ENCODE measurements at regions not wholly inside any gene's neighbourhood (a gene's known extent, or its start where the extent isn't known, plus 50 kb on each side); places are given as distances from the start of the nearest gene placed in this dataset.
"Not testable (repeated sequence)": the region's sequence is repeated elsewhere in the genome, so short reads cannot be mapped to it uniquely, and the experiment has no call there.

- not testable (repeated sequence) for DNase-seq
These were observed 92.5 kb upstream of the CSRP2 start for GRCh38 chr12:76971216-76971879.

- no peak for DNase-seq
These were observed 88.5 kb upstream of the CSRP2 start for GRCh38 chr12:76967181-76967885.

DNA sequence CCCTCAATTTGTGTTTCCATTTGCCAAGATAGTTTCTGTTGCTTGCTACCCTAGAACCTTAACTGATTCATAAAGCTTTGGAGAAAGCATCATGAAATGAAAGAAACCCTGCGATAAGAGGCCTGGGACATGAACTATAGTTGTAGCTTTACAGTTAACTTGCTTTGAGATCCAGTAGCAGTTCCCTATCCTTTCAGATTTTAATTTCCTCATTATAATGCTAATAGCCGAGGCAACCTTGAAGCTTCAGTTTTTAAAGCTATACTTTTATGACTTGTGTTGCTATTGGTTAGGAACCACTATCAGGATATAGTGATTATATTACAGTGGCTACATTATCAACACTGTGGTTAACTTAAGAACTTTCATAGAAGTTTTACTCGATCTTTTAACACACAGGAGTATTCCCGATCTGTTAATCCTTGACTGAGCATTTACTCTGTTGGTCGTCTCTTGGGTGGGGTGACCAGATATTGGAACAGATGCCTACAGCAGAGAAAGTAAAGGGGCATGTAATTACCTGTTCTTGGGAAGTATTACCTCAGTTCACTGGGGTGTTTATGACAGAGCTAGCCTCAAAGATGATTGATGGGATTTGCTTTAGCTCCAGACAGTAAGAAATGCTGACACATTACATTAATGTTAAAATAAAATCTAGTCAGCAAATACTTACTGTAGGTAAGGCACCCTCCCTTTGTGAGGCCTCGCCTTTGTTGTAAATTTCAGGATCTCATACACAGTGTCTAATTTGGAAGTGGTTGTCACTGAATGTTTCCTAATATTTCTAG lies 86.2 kb upstream of the CSRP2 start:
- DNase-seq: no peak

GRCh38 chr12:76962099-76962498 lies 83.3 kb upstream of the CSRP2 start:
- no peak for DNase-seq

DNA sequence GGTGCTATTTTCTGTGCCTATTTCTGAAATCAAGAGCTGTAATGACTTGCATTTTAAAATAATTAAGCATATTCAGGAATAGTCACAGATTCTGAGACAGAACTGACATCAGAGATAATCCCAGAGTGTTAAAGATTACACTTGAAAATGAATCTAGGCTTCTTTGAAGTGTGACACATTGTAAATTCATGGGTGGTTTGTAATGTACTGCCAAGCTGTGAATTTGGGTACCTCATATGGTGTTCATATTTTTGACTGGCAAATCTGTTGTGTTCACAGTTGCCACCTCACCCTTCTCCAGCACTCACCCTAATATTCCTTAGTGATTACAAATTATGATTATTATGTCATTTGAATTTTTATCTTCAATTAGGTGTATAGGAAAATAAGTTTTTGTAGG lies 78.5 kb upstream of the CSRP2 start:
- DNase-seq: no peak

- peak; percentile 92 for DNase-seq
These were observed 74.2 kb upstream of the CSRP2 start for GRCh38 chr12:76952995-76953394.

GRCh38 chr12:76948879-76949278 lies 70.1 kb upstream of the CSRP2 start:
- DNase-seq: no peak

- DNase-seq: no peak
These were observed 68.5 kb upstream of the CSRP2 start for GRCh38 chr12:76947304-76947703.

DNA sequence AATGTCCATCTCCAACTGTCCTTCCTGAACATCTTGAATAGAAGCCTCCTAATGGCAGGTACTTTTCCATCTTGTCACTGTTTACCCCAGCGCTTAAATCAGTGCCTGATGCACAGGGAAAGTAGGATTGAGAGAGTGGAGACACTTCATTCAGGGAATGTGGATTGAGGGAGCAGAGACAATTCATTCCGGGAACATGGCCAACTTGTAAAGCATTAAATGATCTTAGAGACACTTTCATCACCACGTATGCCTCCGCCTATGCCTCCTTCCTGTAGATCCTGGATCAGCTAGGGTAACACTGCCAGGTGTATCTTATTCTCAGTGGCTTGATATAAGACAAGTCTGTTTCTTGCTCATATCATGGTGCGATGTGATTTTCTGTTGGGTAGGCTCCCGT lies 67.6 kb upstream of the CSRP2 start:
- no peak for DNase-seq

DNA sequence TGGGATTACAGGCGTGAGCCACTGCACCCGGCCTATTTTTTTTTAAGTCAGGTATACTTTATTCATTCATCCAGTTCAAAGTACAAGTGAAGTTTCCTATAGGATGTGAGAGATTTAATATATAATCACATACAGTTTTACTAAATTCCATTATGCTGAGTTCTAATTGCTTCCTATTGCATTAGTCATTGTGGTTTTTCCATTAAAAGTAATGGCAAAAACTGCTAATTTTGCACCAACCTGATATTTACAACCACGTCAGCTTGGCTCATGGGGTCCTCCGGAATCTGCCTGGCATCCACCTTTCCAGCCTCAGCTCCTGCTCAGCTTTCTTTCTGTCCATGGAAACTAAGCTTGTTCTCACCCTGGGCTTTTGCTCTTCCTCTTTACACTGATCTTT lies 67.0 kb upstream of the CSRP2 start:
- no peak for DNase-seq

DNA sequence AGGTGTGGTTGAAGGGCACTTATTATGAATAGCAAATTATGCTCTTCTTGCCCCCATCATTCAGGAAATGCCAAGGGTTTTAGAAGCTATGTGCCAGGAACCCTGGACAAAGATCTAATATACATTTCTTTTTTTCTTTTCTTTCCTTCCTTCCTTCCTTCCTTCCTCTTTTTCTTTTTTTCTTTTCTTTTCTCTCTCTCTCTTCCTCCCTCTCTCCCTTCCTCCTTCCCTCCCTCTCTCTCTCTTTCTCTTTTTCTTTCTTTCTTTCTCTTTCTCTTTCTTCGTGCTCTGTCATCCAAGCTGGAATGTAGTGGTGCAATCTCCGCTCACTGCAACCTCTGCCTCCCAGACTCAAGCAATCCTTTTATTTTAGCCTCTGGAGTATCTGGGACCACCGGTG lies 66.1 kb upstream of the CSRP2 start:
- no peak for DNase-seq

DNA sequence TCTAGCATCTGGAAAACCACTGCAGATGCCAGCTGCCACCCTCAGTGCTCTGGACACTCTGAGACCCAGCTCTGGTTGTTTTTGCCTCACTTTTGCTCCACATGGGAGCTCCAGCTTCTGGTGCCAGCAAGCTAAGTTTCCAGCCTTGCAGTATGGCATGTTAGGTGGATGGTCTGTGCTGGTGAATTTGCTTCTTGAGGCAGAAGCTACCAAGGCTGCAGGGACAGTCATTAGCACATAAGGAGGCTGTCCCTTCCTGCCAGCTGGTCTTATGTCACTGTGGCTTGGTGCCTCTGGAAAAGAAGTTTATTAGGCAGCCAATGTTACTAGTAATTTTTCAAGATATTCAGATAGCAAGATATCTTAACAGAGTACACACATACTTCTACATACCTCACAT lies 64.2 kb upstream of the CSRP2 start:
- DNase-seq: peak; percentile 61

GRCh38 chr12:76942267-76942666 lies 63.4 kb upstream of the CSRP2 start:
- DNase-seq: no peak

- no peak for DNase-seq
These were observed 62.0 kb upstream of the CSRP2 start for GRCh38 chr12:76940671-76941445.

GRCh38 chr12:76939701-76940100 lies 60.9 kb upstream of the CSRP2 start:
- DNase-seq: no peak

- DNase-seq: no peak
These were observed 57.7 kb upstream of the CSRP2 start for GRCh38 chr12:76936275-76937193.

DNA sequence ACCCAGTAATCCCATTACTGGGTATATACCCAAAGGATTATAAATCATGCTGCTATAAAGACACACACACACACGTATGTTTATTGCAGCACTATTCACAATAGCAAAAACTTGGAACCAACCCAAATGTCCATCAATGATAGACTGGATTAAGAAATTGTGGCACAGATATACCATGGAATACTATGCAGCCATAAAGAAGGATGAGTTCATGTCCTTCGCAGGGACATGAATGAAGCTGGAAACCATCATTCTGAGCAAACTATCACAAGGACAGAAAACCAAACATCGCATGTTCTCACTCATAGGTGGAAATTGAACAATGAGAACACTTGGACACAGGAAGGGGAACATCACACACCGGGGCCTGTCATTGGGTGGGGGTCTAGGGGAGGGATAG lies 54.6 kb upstream of the CSRP2 start:
- DNase-seq: not testable (repeated sequence)

DNA sequence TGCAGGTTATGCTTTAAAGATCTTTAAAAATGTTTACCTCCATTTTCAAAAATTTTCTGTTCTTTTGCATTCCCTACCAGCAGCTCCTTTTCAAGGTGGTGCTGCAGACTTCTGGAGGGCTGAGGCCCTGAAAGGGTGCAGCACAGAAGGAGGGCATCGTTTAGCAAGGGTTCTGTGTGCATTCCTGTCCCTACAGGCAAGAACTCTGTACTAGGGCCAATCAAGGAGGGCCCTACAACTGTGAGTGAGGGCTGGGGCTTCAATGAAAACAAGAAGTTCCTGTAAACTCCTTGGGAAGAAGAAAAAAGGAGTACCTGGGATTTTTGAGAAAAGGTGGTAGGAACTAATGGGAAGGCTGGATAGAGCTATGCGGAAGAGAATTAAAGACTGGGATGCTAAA lies 50.7 kb upstream of the CSRP2 start:
- no peak for DNase-seq

Measured in islet precursor cell (in vitro differentiated cells).